OCI-LY7 (cell line): ENCODE measurements at regions not wholly inside any gene's neighbourhood (a gene's known extent, or its start where the extent isn't known, plus 50 kb on each side); places are given as distances from the start of the nearest gene placed in this dataset.

Experiments
- BruUV-seq: library from RNA; stranded (reverse); fragments of 400-500 nt; replicated peaks from 2 replicates; lab custom pipeline; 2021; lab: Mats Ljungman, UMichigan
- CTCF ChIA-PET: fragments of 300-600 bp; sonication (Branson Sonifier 250); formaldehyde crosslinking; loops from one replicate; lab custom pipeline; 2022; ENCODE audit warnings: antibody characterized with exemption; ENCODE audit not compliant: unreplicated experiment; lab: Charles Lee
- POLR2A ChIA-PET: fragments of 300-600 bp; sonication (Branson Sonifier 250); formaldehyde crosslinking; loops from one replicate; lab custom pipeline; 2022; ENCODE audit warnings: antibody characterized with exemption; lab: Charles Lee
- DNase-seq: peaks from one replicate; pipeline ENCODE4 v3.0.0-alpha.2; 2015; ENCODE audit warnings: low spot score
- H2AFZ ChIP-seq: fragments of 200-600 bp; sonication (generic), shearing (Covaris generic); 2 replicates; pipeline ENCODE4 v1.6.1; 2014; ENCODE audit warnings: mild to moderate bottlenecking, antibody characterized with exemption, low read length, moderate library complexity
- H3K27ac ChIP-seq: fragments of 200-600 bp; sonication (generic); 2 replicates; pipeline ENCODE4 v1.5.1; 2014; ENCODE audit warnings: mixed run types, low read depth, mild to moderate bottlenecking, moderate library complexity, low read length, inconsistent platforms; ENCODE audit not compliant: poor library complexity, severe bottlenecking
- H3K36me3 ChIP-seq: fragments of 200-600 bp; sonication (generic); 2 replicates; pipeline ENCODE4 v1.6.1; 2014; ENCODE audit warnings: mild to moderate bottlenecking, antibody characterized with exemption, low read length, moderate library complexity, mixed read lengths; ENCODE audit not compliant: insufficient read depth
- H3K4me1 ChIP-seq: fragments of 200-600 bp; sonication (generic); 2 replicates; pipeline ENCODE4 v1.5.1; 2014; ENCODE audit warnings: mild to moderate bottlenecking, low read length; ENCODE audit not compliant: insufficient read depth, poor library complexity, severe bottlenecking
- H3K4me2 ChIP-seq: fragments of 200-600 bp; sonication (generic); 2 replicates; pipeline ENCODE4 v1.6.1; 2014; ENCODE audit warnings: mild to moderate bottlenecking, low read length
- H3K4me3 ChIP-seq: fragments of 200-600 bp; sonication (generic); 2 replicates; pipeline ENCODE4 v1.5.1; 2014; ENCODE audit warnings: mild to moderate bottlenecking, low read depth, low read length; ENCODE audit not compliant: poor library complexity, severe bottlenecking
- H3K79me2 ChIP-seq: fragments of 200-600 bp; sonication (generic); 2 replicates; pipeline ENCODE4 v1.6.1; 2016; ENCODE audit warnings: low read depth, mild to moderate bottlenecking, low read length, moderate library complexity, mixed read lengths; ENCODE audit not compliant: insufficient read depth
- H3K9me2 ChIP-seq: fragments of 200-600 bp; sonication (generic); 2 replicates; pipeline ENCODE4 v1.6.1; 2016; ENCODE audit warnings: mild to moderate bottlenecking, low read length, mixed read lengths; ENCODE audit not compliant: insufficient read depth
- H3K9me3 ChIP-seq: fragments of 200-600 bp; sonication (generic); 2 replicates; pipeline ENCODE4 v1.6.1; 2014; ENCODE audit warnings: mild to moderate bottlenecking, mixed run types, low read length, mixed read lengths
- H4K20me1 ChIP-seq: fragments of 200-600 bp; sonication (generic); 2 replicates; pipeline ENCODE4 v1.6.1; 2014; ENCODE audit warnings: mild to moderate bottlenecking, antibody characterized with exemption, low read length, moderate library complexity, mixed read lengths; ENCODE audit not compliant: insufficient read depth
- CTCF ChIP-seq: fragments of 200-600 bp; sonication (generic); conservative IDR thresholded peaks from 2 replicates; pipeline ENCODE4 v1.5.1; 2014; ENCODE audit warnings: mild to moderate bottlenecking, antibody characterized with exemption, low read length, moderate library complexity, mixed read lengths
- EZH2phosphoT487 ChIP-seq: fragments of 200-600 bp; sonication (generic); IDR thresholded peaks from 2 replicates; pipeline ENCODE4 v1.6.1; 2018; ENCODE audit warnings: low read depth, borderline replicate concordance, mild to moderate bottlenecking, mixed run types, antibody characterized with exemption, low read length, moderate library complexity, mixed read lengths
- intact Hi-C: fragments of 100-400 bp; cut with micrococcal nuclease; formaldehyde crosslinking; loops from one replicate; pipeline ENCODE4 v1.10.0; 2022; ENCODE audit not compliant: unreplicated experiment

- ChIA-PET POLR2A (no interaction called here), CTCF (no interaction called here)
- no peaks in the 10 kb centered on the region for H3K9me3 ChIP-seq
- H3K36me3 ChIP-seq, result no peaks in the 10 kb centered on the region
- H3K9me2 ChIP-seq, result no peaks in the 10 kb centered on the region
- intact Hi-C loops, result no loop called here
- DNase-seq, result no peak
- H3K27ac ChIP-seq, result no peak overlapping the region
- H3K4me3 ChIP-seq, result no peak overlapping the region
- TF ChIP-seq EZH2phosphoT487 (no peak), CTCF (no peak)
- no peaks in the 10 kb centered on the region for H4K20me1 ChIP-seq
- no peaks in the 10 kb centered on the region for H3K79me2 ChIP-seq
- no peak overlapping the region for H3K4me2 ChIP-seq
- no peaks in the 10 kb centered on the region for H3K4me1 ChIP-seq
- no peak overlapping the region for H2AFZ ChIP-seq
- no TSS peak for BruUV-seq
Observed at GRCh38 chr2:162932416-162932815, 93.8 kb upstream of the KCNH7 start.

GRCh38 chr2:162929571-162929970 lies 91.0 kb upstream of the KCNH7 start:
- Histone ChIP-seq H3K9me2 (no peaks in the 10 kb centered on the region), H4K20me1 (no peaks in the 10 kb centered on the region), H3K4me1 (no peaks in the 10 kb centered on the region), H3K36me3 (no peaks in the 10 kb centered on the region), H3K4me3 (no peak overlapping the region), H3K27ac (no peak overlapping the region), H3K9me3 (no peaks in the 10 kb centered on the region), H2AFZ (no peak overlapping the region), H3K79me2 (no peaks in the 10 kb centered on the region), H3K4me2 (no peak overlapping the region)
- BruUV-seq, result no TSS peak
- POLR2A ChIA-PET, result no interaction called here
- no peak for DNase-seq
- no peak for TF ChIP-seq EZH2phosphoT487
- TF ChIP-seq CTCF, result no peak
- intact Hi-C loops, result no loop called here
- CTCF ChIA-PET, result no interaction called here

GRCh38 chr2:162928356-162928755 lies 89.8 kb upstream of the KCNH7 start:
- no peak overlapping the region for H3K4me2 ChIP-seq
- TF ChIP-seq EZH2phosphoT487 (no peak), CTCF (no peak)
- H3K9me3 ChIP-seq, result no peaks in the 10 kb centered on the region
- no TSS peak for BruUV-seq
- no peaks in the 10 kb centered on the region for H3K4me1 ChIP-seq
- intact Hi-C loops, result no loop called here
- no peak for DNase-seq
- ChIA-PET CTCF (no interaction called here), POLR2A (no interaction called here)
- H3K79me2 ChIP-seq, result no peaks in the 10 kb centered on the region
- no peak overlapping the region for H3K27ac ChIP-seq
- H3K4me3 ChIP-seq, result no peak overlapping the region
- no peaks in the 10 kb centered on the region for H3K36me3 ChIP-seq
- H3K9me2 ChIP-seq, result no peaks in the 10 kb centered on the region
- no peaks in the 10 kb centered on the region for H4K20me1 ChIP-seq
- H2AFZ ChIP-seq, result no peak overlapping the region
